Neural cell (in vitro differentiated cells): ENCODE measurements at regions not wholly inside any gene's neighbourhood (a gene's known extent, or its start where the extent isn't known, plus 50 kb on each side); places are given as distances from the start of the nearest gene placed in this dataset.

Source experiments
- H2AFZ ChIP-seq: fragments of 200-600, 300-800 bp; sonication (generic), shearing (Covaris generic); 2 replicates; pipeline ENCODE4 v1.6.0; 2014; ENCODE audit warnings: low read depth, mild to moderate bottlenecking, antibody characterized with exemption, low read length, moderate library complexity
- H3F3A ChIP-seq: fragments of 200-600 bp; shearing (Covaris generic); 2 replicates; pipeline ENCODE4 v1.6.1; 2016; ENCODE audit warnings: mild to moderate bottlenecking, moderate library complexity, mixed read lengths, antibody characterized with exemption, low read length; ENCODE audit not compliant: insufficient read depth, poor library complexity, severe bottlenecking
- H3K27ac ChIP-seq: fragments of 200-600, 300-800 bp; sonication (generic), shearing (Covaris generic); 2 replicates; pipeline ENCODE4 v1.5.1; 2014; ENCODE audit warnings: mild to moderate bottlenecking, low read length, moderate library complexity
- H3K27me3 ChIP-seq: fragments of 300-800, 200-600 bp; sonication (generic), shearing (Covaris generic); 2 replicates; pipeline ENCODE4 v1.6.0; 2014; ENCODE audit warnings: mild to moderate bottlenecking, low read depth, low read length, moderate library complexity; ENCODE audit not compliant: insufficient read depth
- H3K36me3 ChIP-seq: fragments of 300-800, 200-600 bp; sonication (generic), shearing (Covaris generic); 2 replicates; pipeline ENCODE4 v1.5.1; 2014; ENCODE audit warnings: mild to moderate bottlenecking, antibody characterized with exemption, low read length, moderate library complexity; ENCODE audit not compliant: insufficient read depth
- H3K4me2 ChIP-seq: fragments of 300-800, 200-600 bp; sonication (generic), shearing (Covaris generic); 2 replicates; pipeline ENCODE4 v1.6.0; 2014; ENCODE audit warnings: mild to moderate bottlenecking, low read length
- H3K4me3 ChIP-seq: fragments of 300-800, 200-600 bp; sonication (generic), shearing (Covaris generic); 2 replicates; pipeline ENCODE4 v1.5.1; 2014; ENCODE audit warnings: mild to moderate bottlenecking, low read length, moderate library complexity
- H3K79me2 ChIP-seq: fragments of 200-600 bp; shearing (Covaris generic); replicated peaks from 2 replicates; pipeline ENCODE4 v1.6.0; 2014; ENCODE audit warnings: mild to moderate bottlenecking, low read length, moderate library complexity; ENCODE audit not compliant: insufficient read depth
- H3K9ac ChIP-seq: fragments of 300-800, 200-600 bp; sonication (generic), shearing (Covaris generic); 2 replicates; pipeline ENCODE4 v1.6.1; 2016; ENCODE audit warnings: mild to moderate bottlenecking, low read length, mixed read lengths
- H3K9me2 ChIP-seq: fragments of 200-600 bp; shearing (Covaris generic); 2 replicates; pipeline ENCODE4 v1.6.1; 2016; ENCODE audit warnings: mild to moderate bottlenecking, low read length, mixed read lengths; ENCODE audit not compliant: insufficient read depth
- H3K9me3 ChIP-seq: fragments of 200-600, 300-800 bp; sonication (generic), shearing (Covaris generic); 2 replicates; pipeline ENCODE4 v1.6.1; 2016; ENCODE audit warnings: mild to moderate bottlenecking, mixed run types, low read length, moderate library complexity, mixed read lengths
- H4K20me1 ChIP-seq: fragments of 200-600 bp; shearing (Covaris generic); 2 replicates; pipeline ENCODE4 v1.6.1; 2016; ENCODE audit warnings: mild to moderate bottlenecking, mixed run types; ENCODE audit not compliant: insufficient read depth
- CTCF ChIP-seq: fragments of 450-650 bp; IDR thresholded peaks from 2 replicates; pipeline ENCODE4 v1.5.1; 2014; ENCODE audit warnings: antibody characterized with exemption, mild to moderate bottlenecking, moderate library complexity; ENCODE audit not compliant: poor library complexity, severe bottlenecking
- EP300 ChIP-seq: fragments of 450-650 bp; conservative IDR thresholded peaks from 2 replicates; pipeline ENCODE4 v1.6.1; 2014; ENCODE audit warnings: antibody characterized with exemption, mild to moderate bottlenecking, moderate library complexity; ENCODE audit not compliant: poor library complexity, severe bottlenecking
- EZH2 ChIP-seq: fragments of 200-600, 300-800 bp; shearing (Covaris generic), sonication (generic); IDR thresholded peaks from 2 replicates; pipeline ENCODE4 v1.6.1; 2014; ENCODE audit warnings: antibody characterized with exemption, low read length, borderline replicate concordance, mild to moderate bottlenecking; ENCODE audit not compliant: insufficient read depth, poor library complexity, severe bottlenecking
- MXI1 ChIP-seq: fragments of 450-650 bp; conservative IDR thresholded peaks from 2 replicates; pipeline ENCODE4 v1.6.1; 2014; ENCODE audit warnings: antibody characterized with exemption, mild to moderate bottlenecking; ENCODE audit not compliant: poor library complexity, severe bottlenecking
- POLR2AphosphoS5 ChIP-seq: IDR thresholded peaks from 2 replicates; pipeline ENCODE4 v1.6.1; 2012
- RAD21 ChIP-seq: fragments of 450-650 bp; conservative IDR thresholded peaks from 2 replicates; pipeline ENCODE4 v1.6.1; 2014; ENCODE audit warnings: antibody characterized with exemption, mild to moderate bottlenecking, moderate library complexity
- REST ChIP-seq: IDR thresholded peaks from 2 replicates; pipeline ENCODE4 v1.6.1; 2012; ENCODE audit warnings: borderline replicate concordance
- SMC3 ChIP-seq: fragments of 450-650 bp; conservative IDR thresholded peaks from 2 replicates; pipeline ENCODE4 v1.6.1; 2014; ENCODE audit warnings: antibody characterized with exemption, mild to moderate bottlenecking, moderate library complexity; ENCODE audit not compliant: poor library complexity
- TAF1 ChIP-seq: IDR thresholded peaks from 2 replicates; pipeline ENCODE4 v1.6.1; 2012; ENCODE audit warnings: low read depth

DNA sequence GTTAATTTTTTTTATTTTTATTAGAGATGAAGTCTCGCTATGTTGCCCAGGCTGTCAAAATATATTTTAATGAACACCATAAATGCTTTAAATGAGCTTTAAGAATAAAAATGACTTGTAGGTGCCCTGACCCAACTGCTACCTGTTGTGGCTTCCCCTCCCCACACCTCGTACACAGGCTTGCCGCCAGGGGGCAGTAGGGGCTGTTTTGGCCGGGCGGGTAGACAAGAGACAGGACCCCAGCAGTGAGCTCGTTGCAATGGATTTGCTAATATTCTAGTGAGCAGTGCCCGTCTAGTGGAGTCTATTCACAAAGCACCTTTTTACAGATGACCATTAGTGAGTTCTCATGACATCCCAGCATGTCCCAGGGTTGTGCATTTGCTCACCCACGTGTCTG, 418.1 kb downstream of the OCA2 start:
- no peaks in the 10 kb centered on the region for H4K20me1 ChIP-seq
- H3K9ac ChIP-seq, result no peak overlapping the region
- H3K36me3 ChIP-seq, result no peaks in the 10 kb centered on the region
- H3K4me2 ChIP-seq, result no peak overlapping the region
- H3K79me2 ChIP-seq, result no peaks in the 10 kb centered on the region
- H2AFZ ChIP-seq, result no peak overlapping the region
- H3F3A ChIP-seq, result peaks cover 4% of the 10 kb centered on the region
- no peaks in the 10 kb centered on the region for H3K27me3 ChIP-seq
- TF ChIP-seq REST (no peak), MXI1 (no peak), SMC3 (no peak), CTCF (peak; percentile 18), RAD21 (no peak)
- no peaks in the 10 kb centered on the region for H3K9me3 ChIP-seq
- H3K4me3 ChIP-seq, result no peak overlapping the region
- H3K9me2 ChIP-seq, result no peaks in the 10 kb centered on the region
- H3K27ac ChIP-seq, result no peak overlapping the region

GRCh38 chr15:27679731-27680471, 419.2 kb downstream of the OCA2 start:
- Histone ChIP-seq H3K27me3 (no peaks in the 10 kb centered on the region), H3K4me2 (no peak overlapping the region), H3F3A (peaks cover 4% of the 10 kb centered on the region), H2AFZ (peak overlapping the region; percentile 13), H3K79me2 (no peaks in the 10 kb centered on the region), H4K20me1 (no peaks in the 10 kb centered on the region), H3K9me2 (no peaks in the 10 kb centered on the region), H3K9me3 (no peaks in the 10 kb centered on the region), H3K36me3 (no peaks in the 10 kb centered on the region), H3K9ac (peak overlapping the region; percentile 11), H3K27ac (no peak overlapping the region), H3K4me3 (no peak overlapping the region)
- TF ChIP-seq RAD21 (peak; percentile 62), CTCF (peak; percentile 50), REST (no peak), MXI1 (no peak), EP300 (no peak), EZH2 (no peak), TAF1 (no peak), SMC3 (peak; percentile 43), POLR2AphosphoS5 (no peak)
